NOMO-1 (cell line): ENCODE measurements at regions not wholly inside any gene's neighbourhood (a gene's known extent, or its start where the extent isn't known, plus 50 kb on each side); places are given as distances from the start of the nearest gene placed in this dataset.
"Not testable (repeated sequence)": the region's sequence is repeated elsewhere in the genome, so short reads cannot be mapped to it uniquely, and the experiment has no call there.

Experiments
- DNase-seq, 2 experiments: peaks; one replicate each; lab custom pipeline; 2025; ENCODE audit not compliant: unreplicated experiment in 2 of 2; lab: John Stamatoyannopoulos, UW

- not testable (repeated sequence) for DNase-seq
Measured at GRCh38 chr3:143175940-143176894, 56.6 kb downstream of the CHST2 start.

DNA sequence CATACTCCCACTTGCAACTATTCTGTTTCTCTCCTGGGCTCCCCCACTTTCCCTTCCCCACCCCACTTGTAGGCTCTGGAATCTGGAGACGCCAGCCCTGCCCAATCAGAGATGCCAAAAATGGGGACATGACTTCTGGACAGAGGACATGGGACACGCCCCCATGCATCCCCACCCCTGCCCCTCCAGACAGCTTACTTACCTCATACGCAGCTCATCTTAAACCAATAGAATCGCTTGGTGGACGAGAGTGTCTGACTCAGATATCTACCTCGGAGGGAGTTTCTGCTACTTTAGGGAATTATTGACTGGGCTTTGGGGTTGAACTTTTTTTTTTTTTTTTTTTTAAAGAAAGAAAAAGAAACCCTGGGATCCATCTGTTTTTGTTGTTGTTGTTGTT is 58.4 kb downstream of the CHST2 start:
- DNase-seq: not testable (repeated sequence)

DNA sequence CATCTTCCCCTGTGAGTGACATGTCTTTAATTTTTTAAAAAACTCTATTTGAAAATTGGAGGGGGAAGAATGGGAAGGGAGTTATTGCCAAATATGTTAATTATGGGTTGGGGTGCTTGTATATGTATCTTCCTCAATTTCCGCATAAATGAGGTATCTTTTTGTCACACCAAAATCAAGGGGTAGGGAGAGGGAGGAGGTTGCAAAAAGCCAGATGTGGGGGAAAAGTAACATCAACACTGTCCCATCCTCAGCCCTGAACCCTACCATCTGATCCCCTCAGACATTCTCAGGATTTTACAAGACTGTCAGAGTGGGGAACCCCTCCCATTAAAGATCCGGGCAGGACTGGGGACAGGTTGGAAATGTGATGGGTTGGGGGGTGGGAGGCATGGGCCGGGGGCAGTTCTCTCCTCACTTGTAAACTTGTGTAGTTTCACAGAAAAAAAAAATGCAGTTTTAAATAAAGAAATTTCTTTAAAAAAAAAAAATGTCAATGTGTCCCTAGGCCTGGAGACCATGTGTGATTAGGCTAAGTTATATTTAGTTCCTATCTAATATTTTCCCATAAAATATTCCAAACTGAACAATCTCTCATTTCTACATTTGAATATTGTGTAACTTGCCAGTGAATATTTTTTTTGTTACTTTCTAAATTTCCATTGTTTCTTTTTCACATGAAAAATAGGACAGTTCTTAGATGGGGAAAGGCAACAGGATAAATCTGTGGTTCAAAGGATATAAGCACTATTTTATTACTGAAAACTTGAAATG is 59.4 kb downstream of the CHST2 start:
- DNase-seq: peak; percentile 11 to 27

- DNase-seq: no peak
Measured at GRCh38 chr3:143179603-143180002, 60.0 kb downstream of the CHST2 start.

GRCh38 chr3:143180860-143181259 is 61.3 kb downstream of the CHST2 start:
- DNase-seq: not testable (repeated sequence)

DNA sequence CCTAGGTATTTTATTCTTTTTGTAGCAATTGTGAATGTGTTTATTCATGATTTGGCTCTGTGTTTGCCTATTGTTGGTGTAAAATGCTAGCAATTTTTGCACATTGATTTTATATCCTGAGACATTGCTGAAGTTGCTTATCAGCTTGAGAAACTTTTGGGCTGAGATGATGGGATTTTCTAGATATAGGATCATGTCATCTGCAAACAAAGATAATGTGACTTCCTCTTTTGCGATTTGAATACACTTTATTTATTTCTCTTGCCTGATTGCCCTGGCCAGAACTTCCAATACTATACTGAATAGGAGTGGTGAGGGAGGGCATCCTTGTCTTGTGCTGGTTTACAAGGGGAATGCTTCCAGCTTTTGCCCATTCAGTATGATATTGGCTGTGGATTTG is 62.4 kb downstream of the CHST2 start:
- DNase-seq: not testable (repeated sequence)

DNA sequence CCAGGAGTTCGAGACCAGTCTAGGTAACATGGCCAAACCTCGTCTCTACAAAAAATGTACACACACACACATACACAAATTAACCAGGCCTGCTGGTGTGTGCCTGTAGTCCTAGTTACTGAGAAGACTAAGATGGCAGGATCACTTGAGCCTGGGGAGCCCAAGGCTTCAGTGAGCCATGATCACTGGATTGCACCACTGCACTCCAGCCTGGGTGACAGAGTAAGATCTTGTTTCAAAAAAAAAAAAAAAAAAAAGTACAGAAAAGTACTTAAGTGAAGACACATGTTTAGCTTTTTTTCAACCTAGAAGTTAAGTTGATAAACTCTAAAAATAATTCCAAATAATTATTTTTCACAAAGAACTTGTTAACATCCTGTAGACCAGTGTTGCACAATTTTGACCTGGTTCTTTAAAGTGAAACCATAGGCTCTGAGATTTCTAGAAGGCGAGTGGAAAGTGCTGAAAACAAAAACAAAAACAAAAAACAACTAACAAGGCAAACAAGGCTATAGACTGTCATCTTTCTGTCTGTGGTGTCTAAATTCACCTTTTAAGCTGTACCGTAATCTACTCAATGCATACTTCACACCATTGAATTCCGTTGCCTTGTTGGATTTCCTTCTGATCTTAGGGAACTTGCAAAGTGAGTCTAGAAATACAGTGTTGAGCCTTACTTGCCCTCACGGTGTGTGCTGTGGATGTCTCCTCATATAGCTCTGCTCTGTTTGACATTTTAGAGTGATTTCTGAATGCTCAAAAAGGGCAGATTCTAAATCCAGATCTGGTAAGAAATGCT is 63.5 kb downstream of the CHST2 start:
- no peak for DNase-seq

GRCh38 chr3:143183665-143183964 is 64.0 kb downstream of the CHST2 start:
- DNase-seq: no peak

DNA sequence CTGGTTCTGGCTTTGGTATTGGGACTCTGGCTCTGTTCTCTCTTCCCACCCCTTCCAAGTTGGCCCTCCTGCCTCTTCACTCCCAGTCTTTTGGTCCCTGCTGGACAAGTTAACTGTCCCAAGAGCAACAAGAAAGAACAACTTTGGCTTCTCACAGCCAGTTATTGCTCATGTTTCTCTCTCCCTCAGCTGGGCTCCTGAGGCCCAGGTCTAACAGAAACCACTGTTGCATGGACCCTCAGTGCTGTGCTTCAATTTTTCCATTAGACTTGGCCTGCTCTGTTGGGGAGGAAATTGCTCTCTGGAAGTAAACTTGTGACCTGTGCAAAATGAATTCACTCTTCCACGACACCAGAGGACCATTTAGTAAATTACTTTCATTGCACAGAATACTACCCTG is 64.5 kb downstream of the CHST2 start:
- no peak for DNase-seq

DNA sequence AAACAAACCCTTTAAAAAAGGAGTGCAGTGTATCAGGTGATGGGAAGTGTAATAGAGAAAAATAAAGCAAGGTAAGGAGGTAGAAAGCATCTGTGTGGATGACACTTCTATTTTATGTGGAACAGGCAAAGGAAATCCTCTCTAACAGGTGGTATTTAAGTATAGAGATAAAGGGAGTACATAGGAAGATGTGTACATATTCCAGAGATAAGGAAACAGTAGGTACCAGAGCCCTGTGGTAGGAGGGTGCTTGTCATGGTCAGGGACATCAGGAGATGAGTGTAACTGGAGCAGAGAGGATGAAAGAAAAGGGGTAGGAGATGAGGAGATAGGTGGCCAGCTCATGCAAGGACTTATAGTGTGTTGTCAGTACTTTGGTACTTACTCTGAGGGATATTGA is 65.8 kb downstream of the CHST2 start:
- no peak for DNase-seq

DNA sequence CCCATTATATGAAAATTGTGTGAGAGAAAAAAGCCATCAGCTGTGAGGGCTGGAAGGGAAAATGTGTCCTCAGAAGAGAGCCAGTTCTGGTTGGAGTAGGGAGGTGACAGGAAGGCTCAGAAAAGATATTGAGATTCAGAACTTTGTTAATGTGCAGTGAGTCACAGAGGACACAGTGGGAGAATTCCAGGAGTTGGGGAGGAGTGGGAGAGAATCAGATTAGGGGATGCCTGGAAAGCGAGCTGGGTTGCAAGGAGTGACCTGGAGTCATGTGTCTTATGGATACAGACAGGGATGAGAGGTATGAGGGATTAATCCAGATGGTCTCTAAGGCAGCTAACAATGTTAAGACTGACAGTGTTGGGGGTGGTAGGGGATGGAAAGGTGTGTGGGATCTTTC is 67.5 kb downstream of the CHST2 start:
- DNase-seq: no peak

- DNase-seq: no peak
Measured at GRCh38 chr3:143188881-143189280, 69.3 kb downstream of the CHST2 start.

DNA sequence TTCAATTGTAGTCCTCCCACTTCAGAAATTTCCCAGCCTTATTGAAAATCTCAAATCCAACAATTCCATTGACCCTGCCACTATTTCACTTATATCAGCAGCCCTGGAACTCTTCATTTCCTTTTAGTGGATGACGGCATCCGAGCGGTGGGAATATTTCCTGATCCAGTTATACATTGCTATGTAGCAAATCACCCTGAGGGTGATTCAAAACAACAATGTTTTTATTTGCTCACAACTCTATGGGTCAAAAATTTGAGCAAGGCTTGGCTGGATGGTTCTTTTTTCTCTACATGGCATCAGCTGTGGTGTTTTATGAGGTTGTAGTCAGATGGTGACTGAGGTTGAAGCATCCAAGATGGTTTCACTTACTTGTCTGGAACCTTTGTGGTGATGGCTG is 70.5 kb downstream of the CHST2 start:
- DNase-seq: no peak

GRCh38 chr3:143192193-143192592 is 72.6 kb downstream of the CHST2 start:
- DNase-seq: no peak

DNA sequence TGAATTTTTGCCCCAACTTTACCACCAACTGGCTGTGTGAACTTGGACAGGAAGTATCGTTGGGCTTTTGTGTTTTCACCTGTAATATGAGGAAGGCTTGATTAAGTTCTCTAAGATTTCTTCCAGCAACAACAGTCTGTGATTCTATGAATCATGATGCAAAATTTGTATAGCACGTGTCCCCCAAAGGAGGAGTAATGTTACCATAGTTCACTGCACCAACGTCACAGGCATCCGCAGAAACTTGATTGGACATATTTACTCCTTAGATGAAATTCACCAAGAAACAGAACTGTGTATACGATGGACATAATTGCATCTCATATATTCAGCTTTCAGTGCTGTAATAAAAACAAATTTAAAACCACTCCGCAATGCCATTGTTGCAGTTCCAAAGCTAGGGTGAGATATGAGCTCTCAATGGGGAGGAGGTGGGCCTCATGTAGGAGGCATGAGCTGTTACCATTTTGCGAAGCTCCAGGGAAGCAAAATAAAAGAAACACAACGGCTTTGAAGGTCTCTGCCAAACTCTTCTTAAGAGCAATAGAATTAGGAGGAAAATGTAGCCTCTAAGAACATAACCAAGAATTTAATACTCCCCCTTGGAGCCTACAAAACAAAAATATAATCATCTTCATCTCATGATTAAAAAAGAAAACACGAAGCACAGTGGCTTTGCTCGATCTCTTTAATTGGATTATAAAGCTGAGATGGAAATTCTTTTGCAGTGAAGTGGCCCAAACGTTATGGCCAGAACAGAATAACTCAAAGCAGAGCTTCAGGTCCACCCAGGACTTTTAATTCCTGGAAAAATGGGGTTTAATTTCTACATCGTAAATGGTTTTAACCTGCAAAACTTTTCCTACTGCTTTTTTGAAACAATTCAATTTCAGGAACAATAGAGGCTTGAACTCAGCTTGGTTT is 80.7 kb downstream of the CHST2 start:
- no peak for DNase-seq

DNA sequence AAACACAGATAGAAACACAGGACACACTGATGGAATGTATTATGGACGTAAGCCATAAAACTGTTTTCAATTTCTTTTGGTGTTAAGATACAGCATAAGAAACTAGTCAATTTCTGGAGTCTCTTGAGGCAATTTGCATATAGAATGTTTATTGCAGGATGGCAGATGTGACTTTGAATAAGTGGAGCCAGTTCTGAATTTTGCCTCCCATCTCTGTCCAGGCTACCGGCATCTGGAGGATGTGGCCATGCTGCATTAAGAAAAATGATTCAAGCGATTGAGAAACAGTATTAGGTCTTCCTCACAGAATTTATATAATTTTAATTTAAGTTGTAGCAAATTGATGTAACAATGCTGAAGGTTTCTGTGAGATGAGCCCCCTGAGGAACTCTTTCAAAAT is 81.5 kb downstream of the CHST2 start:
- no peak for DNase-seq

DNA sequence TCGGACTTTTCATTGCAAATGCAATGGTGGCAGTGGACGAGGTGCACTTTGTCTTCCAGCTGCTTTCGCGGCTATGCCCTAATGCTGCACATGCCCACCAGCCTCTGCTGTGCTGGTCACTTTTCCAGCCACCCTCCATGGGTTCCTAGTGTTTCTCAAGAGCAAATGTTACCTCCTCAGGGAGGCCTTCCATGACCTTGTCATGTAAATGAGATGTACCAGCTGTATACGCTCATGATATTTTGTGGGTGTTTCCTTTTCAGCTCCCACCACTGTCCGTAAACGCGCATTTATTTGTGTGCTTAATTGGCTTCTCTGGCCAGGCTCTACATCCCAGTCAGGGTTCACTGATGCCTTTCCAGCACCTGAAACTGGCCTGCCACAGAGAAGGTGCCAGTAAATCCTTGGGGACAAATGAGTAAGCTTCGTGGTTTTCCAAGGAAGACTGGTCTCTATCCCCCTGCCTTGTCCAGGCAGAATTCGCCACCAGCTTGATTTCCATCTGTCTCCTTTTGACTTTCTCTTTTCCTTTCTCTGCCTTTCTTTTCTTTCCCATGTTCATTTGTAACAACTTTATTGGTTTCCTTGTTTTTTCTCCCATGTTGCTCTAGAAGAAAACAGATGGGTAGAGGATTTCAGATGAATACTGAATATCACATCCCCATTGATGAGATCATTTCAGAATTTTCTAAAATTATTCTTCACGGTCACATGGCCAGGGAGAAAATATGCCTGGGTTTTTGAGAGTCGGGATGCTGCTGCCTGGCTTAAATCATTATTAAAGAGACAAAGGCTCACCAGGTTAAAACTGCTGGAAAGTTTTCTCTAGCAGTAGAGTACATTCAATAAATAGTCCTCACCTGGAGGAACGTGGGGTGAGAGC is 82.5 kb downstream of the CHST2 start:
- no peak for DNase-seq

GRCh38 chr3:143203142-143203541 is 83.6 kb downstream of the CHST2 start:
- no peak for DNase-seq

DNA sequence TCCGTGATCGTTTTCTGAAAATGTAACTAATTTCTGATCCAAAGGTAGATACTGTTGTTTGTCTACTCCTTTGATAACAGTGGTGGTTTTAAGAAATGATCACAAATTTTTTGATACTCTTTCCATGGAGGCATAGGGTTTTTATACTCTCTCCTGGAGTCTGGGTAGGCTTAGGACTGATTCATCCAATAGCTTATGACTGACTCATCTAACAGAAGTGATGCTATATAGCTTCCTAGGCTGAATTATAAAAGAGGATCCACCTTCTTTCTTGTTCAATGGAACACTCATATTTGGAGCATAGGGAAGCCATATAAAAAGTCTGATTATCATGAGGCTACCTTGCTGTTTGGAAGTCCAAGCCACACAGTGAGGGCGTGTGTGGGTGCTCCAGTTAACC is 84.3 kb downstream of the CHST2 start:
- DNase-seq: no peak
